GM21360 (cell line): ENCODE measurements at regions not wholly inside any gene's neighbourhood (a gene's known extent, or its start where the extent isn't known, plus 50 kb on each side); places are given as distances from the start of the nearest gene placed in this dataset.
"Not testable (repeated sequence)": the region's sequence is repeated elsewhere in the genome, so short reads cannot be mapped to it uniquely, and the experiment has no call there.

Source experiments
- ATAC-seq: cut with Tn5 transposase; IDR thresholded peaks from one replicate; pipeline ENCODE4 v1.9.1; 2021; ENCODE audit warnings: mild to moderate bottlenecking, moderate library complexity; ENCODE audit not compliant: unreplicated experiment

DNA sequence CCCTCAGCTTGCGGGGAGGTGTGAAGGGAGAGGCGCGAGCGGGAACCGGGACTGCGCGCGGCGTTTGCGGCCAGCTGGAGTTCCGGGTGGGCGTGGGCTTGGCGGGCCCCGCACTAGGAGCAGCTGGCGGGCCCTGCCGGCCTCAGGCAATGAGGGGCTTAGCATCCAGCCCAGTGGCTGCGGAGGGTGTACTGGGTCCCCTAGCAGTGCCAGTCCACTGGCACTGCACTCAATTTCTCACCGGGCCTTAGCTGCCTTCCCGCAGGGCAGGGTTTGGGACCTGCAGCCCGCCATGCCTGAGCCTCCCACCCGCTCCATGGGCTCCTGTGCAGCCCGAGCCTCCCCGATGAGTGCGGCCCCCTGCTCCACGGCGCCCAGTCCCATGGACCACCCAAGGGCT is 163.5 kb upstream of the PTCH1 start:
- ATAC-seq: not testable (repeated sequence)

DNA sequence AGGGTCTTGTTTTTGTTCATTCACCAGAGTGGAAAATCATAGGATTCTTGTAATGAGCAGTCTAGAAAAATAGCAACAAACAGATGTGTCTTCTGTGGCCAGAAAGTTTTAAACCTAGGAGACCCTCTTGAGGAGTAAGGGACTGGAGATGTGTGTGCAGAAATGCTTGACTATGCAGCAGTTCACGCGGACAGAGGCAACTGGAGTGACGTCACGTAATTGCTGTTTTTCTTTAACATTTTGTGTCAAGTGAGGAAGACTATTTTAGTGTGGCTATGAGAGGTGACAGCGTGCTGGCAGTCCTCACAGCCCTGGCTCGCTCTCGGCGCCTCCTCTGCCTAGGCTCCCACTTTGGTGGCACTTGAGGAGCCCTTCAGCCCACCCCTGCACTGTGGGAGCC is 163.1 kb upstream of the PTCH1 start:
- ATAC-seq: no peak

DNA sequence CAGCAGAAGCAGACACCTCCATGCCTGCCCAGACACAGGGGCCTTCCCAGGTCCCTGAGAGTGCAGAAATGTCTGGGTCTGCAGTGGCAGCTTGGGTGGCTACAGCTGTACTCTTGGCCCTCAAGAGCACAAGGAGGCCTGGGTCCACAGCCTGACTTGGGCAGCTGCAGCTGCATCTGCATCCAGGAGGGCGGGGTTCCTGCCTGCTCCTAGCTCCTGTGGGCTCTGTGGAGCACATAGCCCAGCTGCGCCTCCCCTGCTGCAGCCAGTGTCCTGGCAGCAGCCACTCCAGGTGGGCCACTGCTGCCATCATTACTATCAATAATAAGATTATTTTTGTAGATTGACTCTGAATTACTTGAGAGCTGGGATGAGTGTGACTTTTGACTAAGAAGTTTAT is 162.0 kb upstream of the PTCH1 start:
- no peak for ATAC-seq

DNA sequence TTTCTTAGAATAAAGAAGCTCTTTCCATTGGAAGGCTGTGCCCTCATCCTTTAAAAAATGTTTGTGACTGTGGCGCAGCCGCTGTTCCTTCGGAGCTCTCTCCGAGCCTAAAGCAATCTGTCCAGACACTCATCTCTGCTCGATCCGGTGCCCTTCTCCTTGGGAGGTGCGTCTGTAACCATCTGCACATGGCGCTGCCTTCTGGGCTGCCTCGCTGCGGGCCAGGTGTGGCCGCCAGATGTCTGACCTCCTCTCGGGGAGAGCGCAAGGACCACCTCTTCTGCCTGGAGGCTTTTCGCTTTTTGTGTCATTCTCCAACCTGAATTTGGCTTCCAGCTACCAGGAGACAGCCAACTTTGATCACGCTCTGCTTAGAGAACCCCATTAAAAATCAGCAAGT is 153.4 kb upstream of the PTCH1 start:
- no peak for ATAC-seq

DNA sequence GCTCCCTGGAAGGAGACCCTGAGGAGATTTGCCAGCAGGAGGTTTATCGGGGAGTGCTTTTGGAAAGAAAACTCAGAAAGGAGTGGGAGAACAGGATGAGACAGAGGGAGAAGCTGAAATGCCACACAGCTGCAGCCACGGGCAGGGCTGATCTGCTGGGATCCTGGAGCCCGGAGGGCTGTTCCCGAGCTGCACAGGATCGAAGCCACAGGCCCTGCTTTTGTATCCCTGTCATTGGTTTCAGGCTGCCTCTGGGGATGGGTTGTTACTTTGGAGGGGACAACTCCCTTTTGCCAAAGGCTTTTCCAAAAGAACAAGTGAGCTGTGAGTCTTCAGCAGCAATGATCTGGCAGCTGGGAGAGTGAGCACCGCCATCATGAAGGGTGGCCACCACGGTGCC is 152.5 kb upstream of the PTCH1 start:
- no peak for ATAC-seq

DNA sequence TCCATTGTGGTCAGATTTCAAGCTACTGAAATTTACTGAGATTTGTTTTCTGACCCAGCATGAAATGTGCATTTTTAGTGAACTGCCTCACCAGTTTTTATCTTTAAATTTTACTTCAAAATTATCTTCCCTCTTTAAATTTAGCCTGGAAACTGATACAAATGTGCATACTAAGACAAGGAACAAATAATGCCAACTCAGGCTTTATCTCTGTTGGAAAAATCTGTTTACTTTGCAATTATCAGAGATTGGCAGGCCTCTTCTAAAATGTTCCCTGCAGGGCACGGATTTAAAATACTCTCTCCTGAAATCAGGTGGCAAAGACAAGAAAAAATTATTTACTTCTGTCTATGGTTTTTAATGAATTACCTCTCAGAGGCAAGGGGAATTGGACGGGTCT is 151.0 kb upstream of the PTCH1 start:
- ATAC-seq: no peak

DNA sequence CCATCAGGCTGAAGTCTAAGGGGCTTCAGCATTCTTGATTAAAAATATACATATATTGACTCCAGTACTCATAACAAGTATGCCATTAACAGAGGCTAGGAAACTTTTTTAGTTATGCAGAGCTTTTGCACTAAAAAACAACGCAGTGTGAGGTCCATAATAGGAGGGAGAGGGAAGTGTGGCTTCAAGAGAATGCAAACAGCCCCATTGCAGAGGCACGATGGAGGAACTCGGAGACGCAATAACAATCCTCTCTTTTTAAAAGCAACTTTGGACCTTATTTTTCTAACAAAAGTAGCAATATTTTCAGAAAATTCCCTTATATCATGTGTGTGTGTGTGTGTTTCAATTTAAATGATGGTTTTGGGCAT is 150.0 kb upstream of the PTCH1 start:
- ATAC-seq: no peak

DNA sequence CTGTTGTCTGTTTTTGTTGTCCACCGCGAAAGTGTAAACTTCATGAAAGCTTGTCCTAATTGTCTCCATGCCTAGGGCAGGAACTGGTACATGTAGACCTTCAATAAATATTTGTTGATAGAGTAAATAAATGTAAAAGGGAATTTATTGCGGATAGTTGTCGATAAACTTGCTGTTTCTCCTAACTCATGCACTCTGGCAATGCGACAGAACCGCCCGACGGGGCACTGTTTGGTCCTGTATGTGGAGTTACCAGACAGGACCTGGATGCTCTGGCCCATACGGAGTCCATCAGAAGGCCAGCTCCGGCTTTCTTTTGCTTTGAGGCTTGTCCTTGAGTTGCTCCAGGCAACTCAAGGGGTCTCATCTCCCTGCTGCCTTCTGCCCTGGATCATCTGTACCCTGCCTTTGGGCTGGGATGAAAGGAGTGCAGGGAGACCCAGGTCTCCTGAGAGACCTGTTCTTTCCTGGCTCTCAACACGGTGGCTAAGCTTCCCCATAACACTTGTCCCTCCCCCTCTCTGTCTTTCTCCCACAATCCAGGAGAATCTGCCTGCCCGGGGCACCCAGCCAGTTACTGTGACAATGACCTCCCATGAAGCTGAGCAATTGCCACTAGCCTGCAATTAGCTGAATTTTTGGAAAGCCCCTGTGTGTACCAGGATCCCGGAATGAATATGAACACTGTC is 149.5 kb upstream of the PTCH1 start:
- no peak for ATAC-seq

DNA sequence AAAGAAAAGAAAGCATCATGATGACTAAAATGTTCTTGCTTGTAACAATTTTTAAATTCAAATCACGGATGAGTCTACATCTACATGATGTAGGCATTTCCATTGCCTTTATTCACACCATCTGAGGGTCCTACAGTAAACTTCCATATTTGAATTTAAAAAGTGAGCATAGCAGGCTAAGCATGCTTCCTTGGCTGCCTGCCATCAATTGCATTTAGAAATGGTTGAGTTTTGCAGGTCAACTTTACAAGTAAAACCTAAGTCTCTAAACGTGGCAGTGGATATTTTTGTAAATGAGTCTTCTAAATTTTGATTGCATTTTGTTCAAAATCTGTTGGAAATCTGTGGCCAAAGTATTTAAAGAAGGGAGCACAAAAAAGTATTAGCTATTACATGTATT is 136.5 kb upstream of the PTCH1 start:
- ATAC-seq: no peak

DNA sequence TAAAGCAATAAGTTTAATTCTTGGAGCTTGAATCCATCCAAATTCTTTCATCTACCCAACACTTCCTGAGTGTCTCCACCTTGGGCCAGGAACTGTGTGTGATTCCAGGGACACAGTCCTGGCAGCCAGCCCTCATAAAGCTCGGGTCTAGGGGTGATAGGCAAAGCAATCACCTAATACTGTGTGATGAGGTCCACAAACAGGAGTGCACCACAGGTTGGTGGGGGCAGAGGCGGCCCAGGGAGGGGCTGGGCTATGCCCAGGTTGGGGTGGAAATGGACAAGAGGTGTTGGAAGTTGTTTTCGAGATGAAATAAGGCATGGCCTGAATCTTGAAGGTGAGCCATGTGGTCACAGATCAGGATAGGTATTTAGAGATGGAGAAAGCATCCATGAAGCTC is 133.9 kb upstream of the PTCH1 start:
- no peak for ATAC-seq

DNA sequence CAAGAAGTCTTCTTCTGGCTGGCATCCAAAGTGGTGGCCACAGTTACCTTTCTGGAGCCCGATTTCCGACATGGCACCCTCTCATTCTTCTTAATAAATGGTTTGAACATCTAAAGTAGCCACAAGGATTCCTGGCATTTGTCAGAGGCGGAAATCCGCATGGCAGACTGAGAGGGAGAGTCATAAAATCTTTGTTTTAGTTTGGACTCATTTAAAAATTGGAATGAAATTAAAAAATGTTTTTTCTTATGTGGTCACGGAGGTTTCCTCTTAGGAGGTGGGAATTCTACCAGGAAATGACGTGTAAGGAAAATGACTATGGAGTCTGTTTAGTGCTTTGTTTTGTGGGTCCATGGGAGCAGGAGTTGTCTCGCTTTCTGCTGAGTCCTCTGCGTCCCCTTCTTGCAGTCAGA is 133.0 kb upstream of the PTCH1 start:
- no peak for ATAC-seq

DNA sequence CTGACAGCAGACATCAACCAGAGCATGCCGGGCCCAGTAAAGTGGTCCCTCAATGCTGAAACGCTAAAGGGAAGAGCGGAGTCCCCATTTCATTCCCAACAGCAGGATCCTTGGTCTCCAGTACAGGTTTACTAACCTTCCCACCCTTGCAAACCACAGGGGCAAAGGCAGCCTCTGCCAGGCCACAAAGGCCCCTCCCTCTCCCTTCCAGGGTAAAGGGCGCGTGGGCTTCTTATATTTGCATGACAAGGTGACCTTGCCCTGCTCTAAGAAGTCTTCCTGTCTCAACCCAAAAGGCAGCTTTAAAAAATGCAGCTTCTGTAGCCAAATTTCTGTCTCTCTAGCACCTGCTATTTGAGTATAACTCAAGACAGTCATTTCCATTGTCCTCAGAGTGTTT is 131.5 kb upstream of the PTCH1 start:
- no peak for ATAC-seq

DNA sequence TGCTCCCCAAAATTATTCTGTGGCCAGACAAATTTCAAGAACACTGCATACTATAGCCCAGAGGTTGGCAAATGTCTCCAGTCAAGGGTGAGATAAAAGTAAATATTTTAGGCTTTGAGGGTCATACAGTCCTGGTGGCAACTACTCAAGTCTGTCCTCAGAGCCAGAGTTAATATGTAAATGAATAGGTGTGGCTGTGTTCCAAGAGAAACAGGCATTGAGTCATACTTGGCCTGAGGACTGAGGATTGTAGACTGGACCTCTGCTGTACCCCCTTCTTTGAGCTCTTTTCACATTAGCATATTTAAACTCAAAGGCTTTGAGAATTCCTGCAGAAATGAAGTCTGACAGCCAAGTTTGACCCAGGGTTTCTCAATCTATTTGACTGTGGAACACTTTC is 129.2 kb upstream of the PTCH1 start:
- ATAC-seq: no peak

DNA sequence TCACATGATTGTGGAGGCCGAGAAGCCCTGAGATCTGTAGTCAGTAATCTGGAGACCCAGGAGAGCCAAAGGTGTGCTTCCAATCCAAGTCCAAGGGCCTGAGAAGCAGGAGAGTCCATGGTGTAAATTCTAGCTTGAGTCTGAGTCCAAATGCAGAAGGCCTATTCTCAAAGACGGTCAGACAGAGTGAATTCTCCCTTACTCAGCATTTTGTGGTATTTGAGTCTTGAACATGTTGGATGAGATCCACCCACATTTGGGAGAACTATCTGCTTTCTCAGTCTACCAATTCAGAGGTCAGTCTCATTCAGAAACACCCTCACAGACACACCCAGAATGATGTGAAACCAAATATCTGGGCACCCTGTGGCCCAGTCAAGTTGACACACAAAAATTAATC is 128.8 kb upstream of the PTCH1 start:
- ATAC-seq: no peak

DNA sequence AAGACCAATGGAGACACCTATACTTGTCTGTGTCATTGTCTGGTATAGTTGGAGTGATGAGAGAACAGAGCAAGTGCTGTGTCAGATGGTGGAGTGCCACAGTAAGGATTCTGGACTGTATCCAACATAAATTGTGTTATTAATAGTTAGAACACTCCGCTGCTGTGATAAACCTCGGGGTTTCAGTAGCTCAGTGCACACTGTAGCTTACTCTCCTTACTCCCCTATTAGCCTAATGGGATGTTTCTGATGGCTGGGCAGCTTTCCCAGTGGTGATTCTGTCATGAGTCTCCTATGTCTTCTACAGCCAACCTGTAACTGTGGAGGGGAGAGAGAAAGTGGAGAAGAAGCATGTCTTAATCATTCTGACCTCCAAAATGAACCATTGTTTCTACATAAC is 127.6 kb upstream of the PTCH1 start:
- ATAC-seq: no peak

DNA sequence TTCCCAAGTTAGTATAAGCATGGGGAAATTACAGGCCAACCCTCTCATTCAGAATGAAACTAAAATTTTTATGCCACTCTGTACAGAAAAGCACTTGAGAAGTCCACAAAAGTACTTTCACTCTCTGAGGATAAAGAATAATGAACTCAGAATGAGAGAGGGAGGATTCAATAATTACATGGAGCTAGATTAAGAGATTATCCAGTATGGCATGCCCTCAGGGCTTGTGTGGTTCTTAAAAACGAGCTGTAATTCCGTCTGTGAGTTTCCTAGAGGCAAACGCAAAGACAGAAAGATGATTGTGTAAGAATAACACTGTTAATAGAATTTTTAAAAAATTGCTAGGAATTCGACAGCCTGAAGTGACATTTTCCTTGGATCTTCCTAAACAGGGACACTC is 126.8 kb upstream of the PTCH1 start:
- ATAC-seq: no peak

DNA sequence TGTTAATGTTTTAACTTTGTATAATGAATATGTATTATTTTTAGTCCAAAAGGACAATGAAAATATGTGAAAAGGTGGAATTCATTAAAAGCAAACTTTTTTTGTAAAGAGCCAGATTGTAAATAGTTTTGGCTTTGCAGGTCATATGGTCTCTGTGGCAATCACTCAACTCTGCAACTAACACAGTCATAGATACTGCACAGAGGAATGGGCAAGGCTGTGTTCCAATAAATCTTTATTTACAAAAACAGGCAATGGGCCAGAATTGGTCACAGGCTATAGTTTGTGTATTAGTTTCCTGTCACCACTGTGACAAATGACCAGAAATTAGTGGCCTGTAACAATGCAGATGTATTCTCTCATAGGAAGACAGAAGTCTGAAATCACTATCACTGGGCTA is 125.4 kb upstream of the PTCH1 start:
- ATAC-seq: no peak

DNA sequence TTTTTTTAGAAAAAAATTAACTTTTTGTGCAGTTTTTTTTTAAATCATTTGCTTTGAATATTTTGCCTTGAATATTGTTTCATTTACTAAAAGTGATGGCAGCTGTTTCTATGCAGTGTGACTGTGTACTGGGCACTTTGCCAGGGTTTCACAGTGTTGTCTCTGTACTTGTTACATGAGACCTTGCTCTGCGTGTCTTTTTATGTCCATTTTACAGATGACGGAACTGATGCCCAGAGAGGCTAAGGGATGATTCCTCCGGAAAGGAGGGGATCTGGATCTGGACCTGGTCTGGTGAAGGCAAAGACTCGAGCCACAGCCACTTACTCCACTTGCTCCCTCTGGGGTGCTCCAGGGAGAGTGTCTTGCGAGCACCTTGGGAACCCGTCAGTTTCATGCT is 124.8 kb upstream of the PTCH1 start:
- no peak for ATAC-seq

DNA sequence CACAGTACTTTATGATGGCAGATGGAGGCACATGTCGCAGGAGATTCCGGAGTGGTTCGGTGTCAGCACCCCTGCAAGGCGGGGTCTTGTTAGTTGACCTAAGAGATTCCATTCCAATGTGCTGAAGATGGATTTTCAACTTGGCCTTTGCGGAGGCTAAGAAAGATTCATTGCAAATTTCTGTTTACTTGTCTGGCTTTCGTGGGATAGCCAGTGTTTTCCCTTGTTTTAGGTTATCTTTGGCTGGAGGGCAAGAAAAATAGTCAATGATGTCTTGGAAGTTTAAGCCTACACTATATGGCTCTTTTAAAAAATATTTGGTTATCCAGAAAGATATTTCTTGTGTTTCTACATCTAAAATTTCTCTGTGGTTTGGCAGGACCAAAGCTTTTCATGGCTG is 123.6 kb upstream of the PTCH1 start:
- ATAC-seq: no peak

DNA sequence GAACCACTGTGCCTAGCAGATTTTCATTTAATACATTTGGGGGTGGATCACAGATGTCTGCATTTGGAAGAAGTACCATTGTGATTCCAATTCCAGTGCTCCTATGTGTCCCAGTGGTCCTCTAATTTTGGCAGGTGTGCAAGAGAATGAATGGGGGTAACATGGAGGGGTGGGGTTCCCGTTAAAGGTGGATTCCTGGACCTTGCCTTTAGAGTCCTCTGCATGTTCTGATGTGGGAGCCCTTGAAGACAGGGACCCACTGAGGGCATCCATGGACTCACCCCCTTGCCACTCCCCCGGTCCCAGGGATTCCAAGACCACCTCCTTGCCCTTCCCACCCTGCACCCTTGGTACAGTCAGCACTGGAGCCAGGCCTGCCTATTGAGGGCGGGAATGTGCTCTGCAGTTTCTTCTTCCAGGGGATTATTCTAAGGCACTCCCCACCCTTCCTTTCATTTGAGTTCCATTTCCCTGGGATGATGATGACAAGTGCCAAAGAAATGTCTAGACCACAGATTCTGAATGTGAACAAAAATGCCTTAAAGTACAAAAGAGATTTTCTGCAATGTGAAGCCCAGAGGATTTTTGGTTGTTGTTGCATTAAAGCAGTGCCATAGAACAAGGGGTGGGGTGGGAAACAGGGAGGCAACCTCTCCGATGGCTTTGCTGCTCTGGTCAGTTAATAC is 119.4 kb upstream of the PTCH1 start:
- ATAC-seq: no peak

DNA sequence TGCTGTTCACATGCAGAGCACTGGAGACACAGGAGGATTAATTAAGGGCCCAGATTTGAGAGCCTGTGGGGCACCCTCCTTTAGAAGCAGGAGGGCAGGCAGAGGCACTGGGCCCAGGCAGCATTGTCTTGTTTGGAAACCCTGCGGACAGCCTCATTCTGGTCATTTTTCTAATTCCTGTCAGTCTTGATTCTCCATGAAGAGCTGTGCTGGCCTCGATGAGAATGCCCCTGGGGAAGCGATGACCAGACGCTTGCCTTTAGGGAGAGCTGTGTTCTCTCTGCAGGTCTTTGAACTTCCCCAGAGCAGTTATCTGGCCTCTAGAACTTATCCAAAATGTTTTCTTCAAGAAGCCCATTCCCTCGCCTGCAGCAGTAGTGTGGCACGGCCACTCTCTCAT is 117.8 kb upstream of the PTCH1 start:
- no peak for ATAC-seq

DNA sequence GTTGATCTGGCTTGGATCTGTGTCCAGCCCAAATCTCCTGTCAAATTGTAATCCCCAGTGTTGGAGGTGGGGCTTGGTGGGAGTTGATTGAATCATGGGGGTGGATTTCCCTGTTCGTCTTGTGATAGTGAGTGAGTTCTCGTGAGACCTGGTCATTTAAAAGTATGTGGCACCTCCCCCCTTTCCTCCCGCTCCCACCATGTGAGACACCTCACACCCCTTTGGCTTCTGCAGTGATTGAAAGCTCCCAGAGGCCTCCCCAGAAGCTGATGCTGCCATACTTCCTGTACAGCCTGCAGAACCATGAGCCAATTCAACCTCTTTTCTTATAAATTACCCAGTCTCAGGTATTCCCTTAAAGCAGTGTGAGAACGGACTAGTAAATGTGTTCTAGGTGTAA is 117.3 kb upstream of the PTCH1 start:
- ATAC-seq: no peak

DNA sequence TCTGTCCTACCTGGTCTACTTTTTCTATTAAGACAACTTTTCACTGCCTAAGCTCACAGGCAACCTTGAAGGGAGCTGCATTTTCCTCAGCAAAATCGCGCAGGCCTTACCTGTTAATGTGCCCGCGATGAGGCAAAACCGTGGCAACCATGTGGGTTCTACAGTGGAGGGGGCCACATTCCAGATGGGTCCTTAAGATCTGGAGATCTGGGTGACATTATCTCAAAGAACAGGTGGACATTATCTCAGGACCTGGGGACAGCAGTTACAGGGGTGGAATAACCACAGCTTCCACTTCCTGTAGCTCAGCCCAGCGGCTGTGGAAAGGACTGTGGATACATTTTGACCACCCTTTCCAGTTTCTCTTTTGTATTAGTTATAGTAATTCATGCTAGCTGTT is 112.8 kb upstream of the PTCH1 start:
- ATAC-seq: no peak
